ENCODE measurements at regions not wholly inside any gene's neighbourhood (a gene's known extent, or its start where the extent isn't known, plus 50 kb on each side); places are given as distances from the start of the nearest gene placed in this dataset.

DNA sequence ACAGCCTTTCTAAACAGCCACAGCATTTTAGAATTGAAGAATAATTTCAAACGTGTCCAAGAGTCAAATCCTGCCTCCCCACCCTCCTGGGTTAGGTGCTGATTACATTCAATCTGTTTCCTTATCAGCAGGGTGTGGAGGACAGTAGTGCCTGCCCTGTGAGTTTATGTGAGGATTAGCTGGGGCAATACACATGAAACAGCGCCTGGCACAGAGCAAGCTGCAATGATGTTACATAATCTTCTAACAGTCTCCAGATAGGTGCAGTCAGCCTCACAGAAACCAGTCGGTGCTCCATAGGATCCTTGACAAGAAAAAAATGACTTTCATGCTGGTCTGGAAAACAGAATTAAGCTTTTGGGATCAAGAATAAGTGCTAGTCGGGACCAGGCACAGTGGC is 91.7 kb upstream of the ITGA6 start:
- TF ChIP-seq EZH2 (IDR thresholded peaks at IDR 0.05) (no peak), POLR2AphosphoS5 (IDR thresholded peaks at IDR 0.05; ENCODE audit: borderline replicate concordance, low read depth, low read length) (no peak)

Measured in SK-N-MC (cell line).